ENCODE measurements at regions not wholly inside any gene's neighbourhood (a gene's known extent, or its start where the extent isn't known, plus 50 kb on each side); places are given as distances from the start of the nearest gene placed in this dataset.

DNA sequence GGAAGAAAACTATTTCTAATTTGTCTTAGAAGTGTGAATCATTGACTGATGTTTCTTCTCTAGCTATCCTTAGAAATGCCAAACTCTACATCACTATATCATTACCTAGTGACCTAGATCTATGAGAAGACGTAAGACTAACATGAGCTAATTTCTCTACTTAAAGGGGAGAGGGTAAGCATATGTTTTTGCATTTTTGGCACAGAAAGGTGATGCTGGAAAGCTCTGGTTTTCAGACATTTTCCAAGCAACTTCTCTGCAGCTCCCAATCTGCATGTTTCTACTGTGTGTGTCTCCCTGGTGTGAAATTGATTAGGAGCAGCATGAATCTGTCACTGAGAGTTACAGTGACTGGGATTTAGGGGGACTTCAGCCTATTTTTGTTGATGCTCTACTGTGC lies 235.2 kb upstream of the LINC00305 start:
- TF ChIP-seq, protein P1, sequence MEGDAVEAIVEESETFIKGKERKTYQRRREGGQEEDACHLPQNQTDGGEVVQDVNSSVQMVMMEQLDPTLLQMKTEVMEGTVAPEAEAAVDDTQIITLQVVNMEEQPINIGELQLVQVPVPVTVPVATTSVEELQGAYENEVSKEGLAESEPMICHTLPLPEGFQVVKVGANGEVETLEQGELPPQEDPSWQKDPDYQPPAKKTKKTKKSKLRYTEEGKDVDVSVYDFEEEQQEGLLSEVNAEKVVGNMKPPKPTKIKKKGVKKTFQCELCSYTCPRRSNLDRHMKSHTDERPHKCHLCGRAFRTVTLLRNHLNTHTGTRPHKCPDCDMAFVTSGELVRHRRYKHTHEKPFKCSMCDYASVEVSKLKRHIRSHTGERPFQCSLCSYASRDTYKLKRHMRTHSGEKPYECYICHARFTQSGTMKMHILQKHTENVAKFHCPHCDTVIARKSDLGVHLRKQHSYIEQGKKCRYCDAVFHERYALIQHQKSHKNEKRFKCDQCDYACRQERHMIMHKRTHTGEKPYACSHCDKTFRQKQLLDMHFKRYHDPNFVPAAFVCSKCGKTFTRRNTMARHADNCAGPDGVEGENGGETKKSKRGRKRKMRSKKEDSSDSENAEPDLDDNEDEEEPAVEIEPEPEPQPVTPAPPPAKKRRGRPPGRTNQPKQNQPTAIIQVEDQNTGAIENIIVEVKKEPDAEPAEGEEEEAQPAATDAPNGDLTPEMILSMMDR (IDR thresholded peaks at IDR 0.05; ENCODE audit: low read length): no peak
- TF ChIP-seq EZH2phosphoT487 (IDR thresholded peaks at IDR 0.05; ENCODE audit: low read length) (no peak), EZH2 (optimal IDR thresholded peaks at IDR 0.05; ENCODE audit: low read depth, low read length) (no peak)
- H3K9me3 ChIP-seq (replicated peaks; ENCODE audit: insufficient read depth, low read length): no peaks in the 10 kb centered on the region
- peaks cover 35% of the 10 kb centered on the region for H3K4me1 ChIP-seq (ENCODE audit: low read length)
- no peak overlapping the region for H3K4me3 ChIP-seq (ENCODE audit: low read length)
- no peak overlapping the region for H3K4me2 ChIP-seq (ENCODE audit: low read depth, low read length)
- H3K36me3 ChIP-seq (replicated peaks; ENCODE audit: insufficient read depth, low read length): no peaks in the 10 kb centered on the region
- H3F3A ChIP-seq (ENCODE audit: insufficient read depth, low read length): peaks cover 9% of the 10 kb centered on the region
- H3K9ac ChIP-seq (ENCODE audit: low read length): no peak overlapping the region
- H3K9me2 ChIP-seq (replicated peaks; ENCODE audit: insufficient read depth, low read length): no peaks in the 10 kb centered on the region
- no peaks in the 10 kb centered on the region for H3K27me3 ChIP-seq (replicated peaks; ENCODE audit: insufficient read depth, low read length)
- DNase-seq: no peak
- H3K27ac ChIP-seq (ENCODE audit: low read length): no peak overlapping the region
- no peaks in the 10 kb centered on the region for H3K79me2 ChIP-seq (ENCODE audit: low read length)
- H4K20me1 ChIP-seq (ENCODE audit: insufficient read depth, low read length): no peaks in the 10 kb centered on the region
- H2AFZ ChIP-seq (ENCODE audit: low read length): no peak overlapping the region

DNA sequence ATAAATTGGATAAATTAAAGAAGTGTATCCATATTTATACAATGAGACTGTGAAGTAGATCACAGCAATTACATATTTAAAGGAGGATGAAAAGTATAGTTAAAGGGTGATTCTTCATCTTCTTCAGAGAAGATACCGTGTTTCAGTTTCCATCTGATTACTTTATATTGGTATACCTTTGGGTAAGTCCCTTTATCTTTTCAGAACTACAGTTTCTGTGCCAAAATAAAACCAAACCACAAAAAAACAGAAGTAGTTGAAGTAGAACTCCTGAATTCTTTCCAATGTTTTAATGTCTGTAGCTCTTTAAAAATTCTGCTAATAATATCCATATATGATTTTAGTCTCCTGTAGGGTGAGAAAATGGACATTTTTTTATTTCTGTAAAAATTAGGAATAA lies 231.2 kb upstream of the LINC00305 start:
- H2AFZ ChIP-seq (ENCODE audit: low read length): peak overlapping the region; percentile 36; the same call in 1 of the 2 replicates
- peak; percentile 88 for DNase-seq
- peaks cover 9% of the 10 kb centered on the region for H3F3A ChIP-seq (ENCODE audit: insufficient read depth, low read length)
- TF ChIP-seq, protein P1 (IDR thresholded peaks at IDR 0.05; ENCODE audit: low read length): no peak
- TF ChIP-seq EZH2 (optimal IDR thresholded peaks at IDR 0.05; ENCODE audit: low read depth, low read length): no peak
- no peak for TF ChIP-seq EZH2phosphoT487 (IDR thresholded peaks at IDR 0.05; ENCODE audit: low read length)
- no peaks in the 10 kb centered on the region for H4K20me1 ChIP-seq (ENCODE audit: insufficient read depth, low read length)
- H3K9me3 ChIP-seq (replicated peaks; ENCODE audit: insufficient read depth, low read length): no peaks in the 10 kb centered on the region
- peak overlapping the region; percentile 5; the same call in 1 of the 2 replicates for H3K4me3 ChIP-seq (ENCODE audit: low read length)
- H3K27ac ChIP-seq (ENCODE audit: low read length): peak overlapping the region; percentile 78
- no peaks in the 10 kb centered on the region for H3K79me2 ChIP-seq (ENCODE audit: low read length)
- no peaks in the 10 kb centered on the region for H3K27me3 ChIP-seq (replicated peaks; ENCODE audit: insufficient read depth, low read length)
- no peak overlapping the region for H3K9ac ChIP-seq (ENCODE audit: low read length)
- H3K36me3 ChIP-seq (replicated peaks; ENCODE audit: insufficient read depth, low read length): no peaks in the 10 kb centered on the region
- H3K4me2 ChIP-seq (ENCODE audit: low read depth, low read length): peak overlapping the region; percentile 73
- H3K9me2 ChIP-seq (replicated peaks; ENCODE audit: insufficient read depth, low read length): no peaks in the 10 kb centered on the region
- H3K4me1 ChIP-seq (ENCODE audit: low read length): peaks cover 27% of the 10 kb centered on the region

DNA sequence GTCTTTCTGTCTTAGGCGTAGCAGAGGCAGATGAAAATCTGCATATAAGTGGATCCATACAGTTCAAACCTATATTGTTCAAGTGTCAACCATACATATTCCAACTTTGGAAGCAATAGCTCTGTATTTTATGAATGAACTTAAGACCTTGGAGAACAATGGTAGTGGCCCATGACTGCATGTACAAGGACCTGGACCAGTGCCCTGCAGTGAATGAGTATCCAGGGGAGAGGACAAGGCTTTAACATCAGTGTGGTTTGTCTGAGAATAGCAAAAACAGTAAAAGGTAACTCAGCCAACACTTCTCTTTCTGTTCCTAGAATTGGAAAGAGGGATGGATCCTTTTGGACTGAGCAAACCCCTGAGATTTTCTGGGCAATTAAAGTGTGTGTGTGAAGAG lies 230.8 kb upstream of the LINC00305 start:
- Histone ChIP-seq H3K9me2 (replicated peaks; ENCODE audit: insufficient read depth, low read length) (no peaks in the 10 kb centered on the region), H3K9ac (ENCODE audit: low read length) (no peak overlapping the region), H3K4me2 (ENCODE audit: low read depth, low read length) (peak overlapping the region; percentile 73), H4K20me1 (ENCODE audit: insufficient read depth, low read length) (no peaks in the 10 kb centered on the region), H3K79me2 (ENCODE audit: low read length) (no peaks in the 10 kb centered on the region), H3F3A (ENCODE audit: insufficient read depth, low read length) (peaks cover 9% of the 10 kb centered on the region), H2AFZ (ENCODE audit: low read length) (peak overlapping the region; percentile 36; the same call in 1 of the 2 replicates), H3K27me3 (replicated peaks; ENCODE audit: insufficient read depth, low read length) (no peaks in the 10 kb centered on the region), H3K36me3 (replicated peaks; ENCODE audit: insufficient read depth, low read length) (no peaks in the 10 kb centered on the region), H3K27ac (ENCODE audit: low read length) (peak overlapping the region; percentile 78), H3K9me3 (replicated peaks; ENCODE audit: insufficient read depth, low read length) (no peaks in the 10 kb centered on the region), H3K4me3 (ENCODE audit: low read length) (peak overlapping the region; percentile 5; the same call in 1 of the 2 replicates), H3K4me1 (ENCODE audit: low read length) (peaks cover 27% of the 10 kb centered on the region)
- TF ChIP-seq EZH2phosphoT487 (IDR thresholded peaks at IDR 0.05; ENCODE audit: low read length) (no peak), EZH2 (optimal IDR thresholded peaks at IDR 0.05; ENCODE audit: low read depth, low read length) (no peak)
- TF ChIP-seq, protein P1 (IDR thresholded peaks at IDR 0.05; ENCODE audit: low read length): no peak
- DNase-seq: no peak

Measured in MM.1S (cell line).